ENCODE measurements at regions not wholly inside any gene's neighbourhood (a gene's known extent, or its start where the extent isn't known, plus 50 kb on each side); places are given as distances from the start of the nearest gene placed in this dataset.
A peak's percentile ranks its signal among the peaks of the same experiment; 100 is the strongest.
"Not testable (repeated sequence)": the region's sequence is repeated elsewhere in the genome, so short reads cannot be mapped to it uniquely, and the experiment has no call there.

DNA sequence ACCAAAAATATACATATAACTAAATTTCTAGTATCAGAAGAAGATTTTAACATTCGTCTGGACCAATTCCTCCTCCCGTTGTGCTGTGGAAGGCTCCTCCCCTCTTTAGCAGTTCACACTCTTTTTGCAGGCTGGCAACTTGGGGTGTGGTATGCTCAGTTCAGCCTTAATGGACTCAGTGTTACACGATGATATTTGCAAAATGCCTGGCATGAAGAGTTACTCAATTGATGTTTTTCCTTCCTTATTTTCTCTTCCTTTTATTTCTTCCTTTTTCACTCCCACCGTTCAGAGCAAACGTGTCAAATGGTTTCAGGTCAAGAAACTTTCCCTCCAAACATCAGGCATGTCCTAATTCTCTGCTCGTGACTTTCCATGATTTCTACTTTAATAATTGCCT lies 248.3 kb downstream of the PHF14 start:
- DNase-seq: no peak

DNA sequence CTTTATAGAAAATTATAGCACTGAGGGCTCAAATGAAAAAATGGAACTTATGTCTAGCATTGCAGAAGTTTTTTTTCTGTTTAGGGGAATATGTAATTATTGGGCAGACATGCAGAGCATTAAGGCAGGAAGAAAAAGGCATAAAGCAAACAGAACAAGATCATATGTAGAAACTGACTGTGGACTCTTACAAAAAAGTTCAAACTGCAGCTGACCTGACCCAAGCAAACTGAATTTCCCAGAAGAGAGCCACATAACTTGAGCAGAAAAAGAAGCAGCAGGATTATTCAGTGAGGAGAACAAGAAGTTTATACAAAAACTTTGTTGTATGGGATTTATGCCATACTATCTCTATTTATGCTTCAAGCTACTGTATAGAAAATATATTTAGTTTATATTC lies 250.9 kb downstream of the PHF14 start:
- DNase-seq: no peak

DNA sequence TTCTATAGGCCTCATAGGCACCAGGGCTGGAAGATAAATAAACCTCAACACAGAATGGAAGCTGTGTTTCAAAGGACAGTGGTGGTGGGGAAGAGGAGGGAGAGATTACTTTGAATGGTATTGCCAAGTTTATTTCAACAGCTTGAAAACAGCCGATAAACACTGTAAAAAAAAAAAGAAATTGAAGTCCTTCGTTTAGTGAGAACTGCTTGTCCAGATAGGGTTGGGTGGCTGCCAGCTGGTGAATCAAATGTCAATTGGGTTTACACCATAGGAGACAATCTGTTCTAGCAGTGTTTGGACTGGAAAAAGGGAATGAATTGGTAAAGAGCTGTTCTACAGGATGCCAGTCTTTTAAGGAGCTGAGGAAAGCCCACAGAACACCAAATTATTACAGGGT lies 254.8 kb downstream of the PHF14 start:
- DNase-seq: peak; percentile 16

DNA sequence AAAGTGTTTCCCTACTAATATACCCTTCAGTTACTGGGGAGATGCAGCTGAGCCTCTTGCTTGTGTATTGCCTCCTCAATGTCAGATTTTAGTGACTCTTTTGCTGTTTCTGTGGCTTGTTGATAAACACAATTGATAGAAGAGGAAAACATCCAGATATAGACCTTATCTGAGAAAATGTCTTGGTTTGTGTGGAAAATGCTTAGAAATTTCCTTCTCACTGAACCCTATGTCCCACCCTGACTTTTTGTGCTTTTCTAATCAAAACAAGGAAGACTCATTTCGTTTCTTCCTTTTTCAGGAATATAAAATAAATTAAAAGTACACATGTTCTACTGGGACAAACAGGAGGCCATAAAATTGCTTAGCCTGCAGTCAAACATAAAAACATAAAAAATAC lies 257.5 kb downstream of the PHF14 start:
- no peak for DNase-seq

DNA sequence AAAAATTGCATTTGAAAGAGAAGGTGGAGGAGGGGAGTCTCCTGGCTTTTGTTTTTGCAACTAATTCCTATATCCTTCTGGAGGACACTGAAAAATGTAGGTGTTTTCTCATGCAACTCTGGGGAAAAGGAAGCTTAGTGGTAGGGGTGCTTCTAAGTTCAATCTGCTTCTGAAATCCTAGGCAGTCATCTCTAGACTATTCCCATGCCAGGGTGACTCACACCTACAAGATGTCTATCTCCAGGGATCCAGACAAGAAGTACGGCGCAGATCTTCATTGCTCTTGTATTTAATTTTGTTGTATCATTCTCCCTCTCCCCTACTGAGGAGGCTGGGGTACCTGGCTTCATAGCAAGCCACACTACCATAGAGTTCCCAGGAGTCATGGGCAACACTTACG lies 258.8 kb downstream of the PHF14 start:
- peak; percentile 63 for DNase-seq

DNA sequence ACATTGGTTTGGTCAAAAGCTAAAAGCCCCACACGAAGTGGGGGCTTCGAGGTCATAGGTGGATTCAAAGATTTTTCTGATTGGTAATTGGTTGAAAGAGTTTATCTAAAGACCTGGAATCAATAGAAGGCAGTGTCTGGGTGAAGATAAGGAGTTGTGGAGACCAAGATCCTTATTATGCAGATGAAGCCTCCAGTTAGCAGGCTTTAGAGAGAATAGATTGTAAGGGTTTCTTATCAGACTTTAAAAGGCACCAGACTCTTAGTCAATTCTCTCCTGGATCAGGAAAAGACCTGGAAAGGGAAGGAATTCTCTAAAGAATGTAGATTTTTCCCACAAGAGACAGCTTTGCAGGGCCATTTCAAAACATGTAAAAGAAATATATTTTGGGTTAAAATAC lies 260.2 kb downstream of the PHF14 start:
- no peak for DNase-seq

DNA sequence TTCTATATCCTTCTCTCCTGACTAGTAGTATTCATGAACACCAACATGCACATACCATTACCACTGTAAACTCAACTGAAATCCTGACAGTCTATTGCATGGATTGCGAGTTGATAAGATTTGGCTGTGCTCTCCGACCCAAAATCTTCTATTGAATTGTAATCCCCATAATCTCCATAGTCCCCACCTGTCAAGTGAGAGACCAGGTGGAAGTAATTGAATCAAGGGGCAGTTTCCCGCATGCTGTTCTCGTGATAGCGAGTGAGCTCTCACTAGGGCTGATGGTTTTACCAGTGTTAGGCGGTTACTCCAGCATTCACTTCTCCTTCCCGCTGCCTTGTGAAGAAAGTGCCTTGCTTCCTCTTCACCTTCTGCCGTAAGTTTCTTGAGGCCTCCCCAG lies 261.8 kb downstream of the PHF14 start:
- DNase-seq: no peak

DNA sequence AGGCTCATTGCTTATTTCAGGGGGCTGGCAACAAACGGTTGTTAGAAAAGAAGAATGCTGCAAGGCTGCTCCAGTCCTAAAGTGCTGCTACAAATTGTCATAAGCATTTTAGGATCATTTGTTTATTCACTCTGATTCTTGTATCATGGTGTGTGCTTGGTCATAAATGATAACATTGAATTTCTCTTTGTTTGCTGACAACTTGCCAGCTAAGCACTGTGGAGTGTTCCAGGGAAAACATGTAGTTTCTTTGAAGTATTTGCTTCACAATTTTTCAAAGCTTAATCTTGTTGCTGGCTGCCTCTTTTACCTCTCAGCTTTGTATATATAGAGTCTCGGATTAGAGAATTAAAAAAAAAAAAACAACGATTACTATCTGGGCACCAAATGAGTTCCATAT lies 263.0 kb downstream of the PHF14 start:
- DNase-seq: no peak

DNA sequence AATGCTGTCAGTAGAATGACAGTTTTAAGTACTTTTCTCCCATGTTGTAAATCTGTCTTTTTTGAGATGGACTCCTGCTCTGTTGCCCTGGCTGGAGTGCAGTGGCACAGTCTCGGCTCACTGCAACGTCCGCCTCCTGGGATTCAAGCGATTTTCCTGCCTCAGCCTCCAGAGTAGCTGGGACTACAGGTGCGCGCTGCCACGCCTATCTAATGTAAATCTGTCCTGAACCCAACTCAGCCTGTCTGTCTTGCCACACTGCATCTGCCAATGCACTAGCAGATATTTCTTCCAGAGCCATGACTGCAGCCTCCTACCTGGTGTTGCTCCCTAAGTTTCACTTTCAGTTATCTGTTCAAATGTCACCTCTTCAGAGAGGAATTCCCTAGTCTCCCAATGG lies 264.1 kb downstream of the PHF14 start:
- DNase-seq: no peak

DNA sequence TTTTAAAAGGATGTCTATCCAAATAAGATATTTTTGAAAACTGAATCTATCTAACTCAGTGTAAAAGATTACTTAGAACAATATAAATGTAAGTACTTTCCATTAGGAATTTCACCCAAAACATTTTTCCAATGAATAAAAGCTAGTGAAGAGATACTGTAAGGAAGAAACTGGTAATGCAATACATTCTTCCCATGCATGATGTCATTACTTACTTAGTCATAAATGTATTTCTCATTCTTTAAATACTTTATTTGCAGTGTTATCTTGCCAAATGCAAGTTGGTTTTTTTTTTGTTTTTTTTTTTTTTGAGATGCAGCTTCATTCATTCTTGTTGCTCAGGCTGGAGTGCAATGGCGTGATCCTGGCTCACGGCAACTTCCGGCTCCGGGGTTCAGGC lies 265.6 kb downstream of the PHF14 start:
- DNase-seq: peak; percentile 82

DNA sequence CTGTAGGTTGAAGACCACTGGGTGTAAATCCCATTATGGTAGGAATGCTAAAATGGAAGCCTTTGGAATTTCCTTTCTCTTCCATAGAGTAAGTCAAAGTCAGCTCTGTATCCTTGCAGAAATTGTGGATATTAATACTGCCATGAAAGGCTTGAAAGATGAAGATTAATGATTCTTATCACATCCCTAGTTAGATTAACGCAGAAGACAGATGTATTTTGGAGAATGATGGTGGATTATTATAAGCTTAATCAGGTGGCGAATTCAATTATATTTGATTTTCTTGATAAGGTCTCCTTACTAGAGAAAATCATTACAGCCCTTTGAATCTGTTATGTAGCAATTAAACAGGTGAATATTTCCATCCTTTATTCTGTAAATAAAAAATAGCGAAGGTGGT lies 270.1 kb downstream of the PHF14 start:
- no peak for DNase-seq

DNA sequence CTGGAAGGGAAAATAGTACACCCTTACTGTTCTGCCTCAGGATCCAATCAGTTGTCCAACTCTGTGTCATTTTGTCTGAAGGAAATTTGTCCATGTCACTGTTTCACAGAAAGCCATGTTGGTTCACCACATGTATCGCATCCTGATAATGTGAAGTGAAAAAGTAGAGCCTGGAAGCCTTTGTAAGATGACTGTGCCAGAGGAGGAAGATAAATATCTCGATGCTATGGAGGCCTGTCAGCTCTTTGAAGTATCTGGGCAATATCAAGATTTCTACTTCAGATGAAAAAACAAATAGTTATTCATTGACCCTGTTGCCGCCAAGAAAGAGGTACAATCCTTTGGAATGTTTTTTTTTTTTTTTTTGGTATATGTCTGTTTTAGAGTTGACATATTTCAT lies 270.5 kb downstream of the PHF14 start:
- DNase-seq: no peak

DNA sequence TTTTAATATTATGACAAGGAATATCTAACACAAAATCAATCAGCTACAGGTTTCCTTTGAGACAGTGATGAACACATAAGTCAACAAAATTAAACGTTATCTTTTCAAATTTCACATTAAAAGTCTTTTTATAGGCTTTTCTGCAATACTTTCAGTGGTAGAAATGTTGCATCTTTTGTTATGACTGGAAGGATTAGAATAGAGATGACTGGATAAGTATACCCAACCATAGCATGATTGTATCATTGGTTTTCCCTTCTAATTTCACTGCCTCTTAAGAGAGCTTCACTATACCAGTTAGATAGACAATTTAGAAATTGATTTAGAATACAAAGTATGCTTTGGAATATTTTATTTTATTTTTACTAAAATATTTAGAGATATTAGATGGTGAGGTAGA lies 273.9 kb downstream of the PHF14 start:
- no peak for DNase-seq

DNA sequence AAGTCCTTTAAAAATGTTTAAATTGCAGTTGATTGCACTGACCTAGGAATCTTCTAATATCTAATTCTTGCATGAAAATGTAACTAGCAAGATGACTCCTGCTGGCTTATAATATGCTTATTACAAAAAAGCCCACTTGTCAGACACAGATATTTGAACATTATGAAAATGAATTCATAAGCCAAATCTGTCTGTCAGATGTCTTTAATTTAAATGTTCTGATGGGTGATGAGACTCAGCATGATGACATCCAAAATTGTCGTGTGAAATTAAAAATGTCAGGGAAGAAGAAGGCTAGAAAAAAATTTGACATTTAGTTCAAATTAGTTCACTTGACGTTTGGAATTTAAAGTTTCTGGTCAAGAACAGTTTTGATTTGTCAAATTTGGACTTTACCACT lies 277.8 kb downstream of the PHF14 start:
- DNase-seq: no peak

DNA sequence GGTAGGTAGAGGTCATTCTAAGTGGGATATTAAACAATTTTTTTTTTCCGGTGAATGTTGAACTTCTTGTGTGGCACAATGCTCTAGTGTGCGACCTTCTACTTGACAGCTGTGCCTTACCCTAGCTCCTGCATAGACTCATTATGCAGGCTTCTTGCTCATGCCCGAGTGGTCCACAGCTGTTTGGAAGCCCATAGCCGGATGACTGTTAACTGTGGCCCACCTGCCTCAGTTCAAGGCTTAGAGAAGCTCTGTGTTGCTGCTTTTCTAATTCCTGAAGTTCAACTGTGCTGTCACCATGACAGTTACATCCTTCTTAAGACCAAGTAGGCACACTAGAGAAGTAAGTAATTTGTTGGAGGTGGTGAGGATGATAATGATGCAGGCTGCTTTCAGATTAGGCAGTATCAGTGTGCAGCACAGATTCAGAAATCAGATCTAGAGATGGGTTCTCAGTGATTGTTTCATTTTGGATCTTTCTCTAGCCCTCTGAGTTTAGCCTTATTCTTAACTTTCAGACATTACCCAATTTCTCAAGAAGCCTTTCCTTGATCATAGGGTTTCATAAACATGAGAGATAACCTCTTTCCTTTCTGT lies 278.4 kb downstream of the PHF14 start:
- DNase-seq: no peak

DNA sequence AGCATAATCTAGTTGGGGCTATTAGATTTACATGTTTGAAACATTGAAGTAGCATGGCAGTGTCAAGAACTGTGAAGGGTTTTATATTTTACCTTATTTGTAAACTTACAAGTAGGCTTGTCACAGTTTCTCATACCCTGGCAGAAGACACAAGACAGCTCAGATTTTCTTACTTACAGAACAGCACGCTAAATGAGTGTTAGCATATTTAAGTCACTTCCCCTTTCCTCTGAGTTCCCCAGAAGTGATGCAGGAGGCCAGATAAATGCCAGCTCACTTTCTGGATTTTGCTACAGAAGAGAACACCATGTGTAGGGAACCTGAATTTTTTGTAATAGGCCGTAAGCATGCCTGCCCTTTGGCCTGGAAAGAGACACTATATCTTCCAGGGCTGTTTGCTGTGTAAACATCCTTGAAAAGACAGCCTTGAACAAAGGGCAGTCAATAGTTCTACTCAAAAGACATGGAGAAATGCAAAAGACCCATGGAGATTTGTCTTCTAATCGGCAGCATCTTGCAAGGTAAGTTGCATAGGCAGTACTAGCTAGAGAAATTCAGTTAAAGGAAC lies 279.1 kb downstream of the PHF14 start:
- DNase-seq: peak; percentile 11

DNA sequence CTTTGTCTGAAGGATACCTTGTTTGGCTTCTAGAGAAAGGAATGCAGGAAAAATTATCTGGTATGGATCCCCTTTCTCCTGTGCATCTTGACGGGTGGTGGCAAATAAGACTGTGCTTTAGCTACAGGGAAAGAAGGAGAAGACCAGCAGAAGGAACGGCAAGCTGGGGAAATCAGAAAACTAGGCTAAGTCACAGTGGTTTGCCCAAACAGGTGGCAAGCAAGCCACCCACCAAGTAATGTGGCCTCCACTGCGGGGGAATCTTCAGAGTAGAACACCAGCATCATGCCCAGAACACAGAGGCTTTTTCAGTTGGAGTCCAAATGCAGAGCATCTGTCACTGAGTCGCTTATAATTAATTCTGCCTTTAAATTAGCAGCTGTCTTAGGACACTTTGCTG lies 282.8 kb downstream of the PHF14 start:
- no peak for DNase-seq

DNA sequence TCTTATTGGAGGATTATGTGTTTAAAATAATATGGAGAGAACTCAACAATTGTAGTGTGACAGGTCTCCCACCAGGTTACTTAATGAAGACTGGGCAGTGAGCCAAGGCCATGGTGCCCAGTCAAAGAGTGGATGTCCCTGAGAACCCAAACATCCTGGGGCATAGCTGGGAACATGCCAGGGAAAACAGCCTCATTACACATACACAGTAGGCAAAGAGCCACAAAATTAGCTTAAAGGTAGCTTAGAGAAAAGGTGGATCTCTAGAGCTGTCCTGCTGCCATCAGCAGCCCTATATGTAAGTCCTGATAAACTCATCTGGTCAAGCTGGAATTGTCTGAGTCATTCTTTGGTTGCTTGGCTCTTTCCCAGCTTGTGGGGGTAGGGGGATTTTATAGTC lies 287.8 kb downstream of the PHF14 start:
- DNase-seq: peak; percentile 39

DNA sequence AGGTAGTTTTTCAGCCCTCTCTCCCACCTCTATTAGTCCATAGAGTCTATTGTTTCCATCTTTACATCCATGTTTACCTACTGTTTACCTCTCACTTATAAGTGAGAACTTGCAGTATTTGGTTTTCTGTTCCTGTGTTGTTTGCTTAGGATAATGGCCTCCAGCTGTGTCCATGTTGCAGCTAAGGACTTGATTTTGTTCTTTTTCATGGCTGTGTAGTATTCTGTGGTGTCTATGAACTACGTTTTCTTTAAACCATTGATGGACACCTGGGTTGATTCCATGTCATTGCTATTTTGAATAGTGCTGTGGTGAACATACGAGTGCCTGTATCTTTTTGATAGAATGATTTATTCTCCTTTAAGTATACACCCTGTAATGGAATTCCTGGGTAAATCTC lies 292.4 kb downstream of the PHF14 start:
- no peak for DNase-seq

DNA sequence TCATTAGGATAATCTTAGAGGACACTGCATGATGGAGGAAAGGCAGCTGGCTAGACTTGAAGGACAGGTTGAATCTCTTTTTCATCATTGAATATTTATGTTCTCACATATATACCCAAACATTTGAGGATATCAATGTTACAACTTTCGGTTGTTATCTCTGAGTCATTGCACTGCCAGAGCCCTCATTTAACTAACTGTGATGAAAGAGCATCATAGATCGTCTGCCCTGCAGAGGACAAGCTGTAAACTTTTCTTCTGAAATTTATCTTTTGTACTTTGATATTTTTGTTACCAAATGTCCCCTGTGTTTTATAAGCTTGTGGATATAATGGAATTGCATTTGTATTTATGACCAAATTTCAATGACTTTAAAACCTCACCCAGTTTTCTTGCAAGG lies 298.7 kb downstream of the PHF14 start:
- no peak for DNase-seq

DNA sequence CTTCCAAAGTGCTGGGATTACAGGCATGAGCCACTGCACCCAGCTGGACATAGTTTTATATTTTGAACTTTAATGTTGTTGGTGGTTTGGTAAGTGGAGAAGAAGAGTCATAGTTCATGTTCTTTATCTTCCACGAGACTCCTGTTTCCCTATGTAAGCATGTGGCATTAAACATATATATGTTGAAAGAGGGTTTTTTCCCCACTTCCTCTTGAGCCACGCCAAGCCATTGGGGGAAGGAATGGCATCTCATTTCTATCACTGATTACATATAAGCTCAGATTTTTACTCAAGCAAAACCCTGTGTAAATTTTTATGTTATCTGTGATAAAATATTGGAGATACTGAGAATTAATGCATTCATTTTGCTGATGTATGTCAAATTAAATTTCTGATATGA lies 300.4 kb downstream of the PHF14 start:
- DNase-seq: no peak

DNA sequence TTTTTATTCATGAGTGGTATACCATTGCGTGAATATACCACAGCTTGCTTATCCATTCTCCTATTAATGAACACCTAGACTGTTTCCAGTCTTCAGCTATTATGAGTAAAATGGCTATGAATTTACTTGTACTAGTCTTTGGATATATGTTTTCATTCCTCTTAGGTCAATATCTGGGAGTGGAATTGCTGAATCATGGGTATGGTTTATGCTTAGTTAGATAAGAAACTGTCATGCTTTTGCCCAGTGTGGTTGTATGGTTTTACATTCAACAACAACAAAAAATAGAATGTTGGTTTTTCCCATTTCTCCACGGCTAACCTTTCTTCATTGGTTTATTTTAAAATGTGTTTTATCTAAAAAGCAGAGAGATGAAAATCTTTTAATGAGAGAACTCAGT lies 308.3 kb downstream of the PHF14 start:
- DNase-seq: peak; percentile 5

DNA sequence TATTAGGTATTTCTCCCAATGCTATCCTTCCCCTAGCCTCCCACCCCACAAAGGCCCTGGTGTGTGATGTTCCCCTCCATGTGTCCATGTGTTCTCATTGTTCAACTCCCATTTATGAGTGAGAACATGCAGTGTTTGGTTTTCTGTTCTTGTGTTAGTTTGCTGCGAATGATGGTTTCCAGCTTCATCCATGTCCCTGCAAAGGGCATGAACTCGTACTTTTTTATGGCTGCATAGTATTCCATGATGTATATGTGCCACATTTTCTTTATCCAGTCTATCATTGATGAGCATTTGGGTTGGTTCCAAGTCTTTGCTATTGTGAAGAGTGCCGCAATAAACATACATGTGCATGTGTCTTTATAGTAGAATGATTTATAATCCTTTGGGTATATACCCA lies 309.9 kb downstream of the PHF14 start:
- DNase-seq: not testable (repeated sequence)

DNA sequence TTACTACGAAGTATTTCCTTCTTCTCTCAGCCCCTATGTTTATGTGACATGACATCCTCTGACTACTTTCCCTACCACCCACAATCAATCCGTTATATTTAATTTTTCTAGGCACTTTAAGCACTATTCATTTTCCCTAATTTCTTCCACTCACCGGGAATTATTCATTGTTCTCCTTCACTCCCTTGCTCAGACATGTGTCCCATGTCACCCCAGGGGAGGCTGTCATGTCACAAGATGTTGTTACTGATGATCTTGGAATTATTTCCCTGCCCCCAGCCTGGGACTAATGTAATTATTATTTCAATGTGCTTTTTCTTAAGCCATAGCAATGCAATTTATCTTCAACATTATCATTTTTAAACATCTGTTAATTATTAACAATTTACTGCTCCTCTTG lies 317.2 kb downstream of the PHF14 start:
- DNase-seq: no peak

DNA sequence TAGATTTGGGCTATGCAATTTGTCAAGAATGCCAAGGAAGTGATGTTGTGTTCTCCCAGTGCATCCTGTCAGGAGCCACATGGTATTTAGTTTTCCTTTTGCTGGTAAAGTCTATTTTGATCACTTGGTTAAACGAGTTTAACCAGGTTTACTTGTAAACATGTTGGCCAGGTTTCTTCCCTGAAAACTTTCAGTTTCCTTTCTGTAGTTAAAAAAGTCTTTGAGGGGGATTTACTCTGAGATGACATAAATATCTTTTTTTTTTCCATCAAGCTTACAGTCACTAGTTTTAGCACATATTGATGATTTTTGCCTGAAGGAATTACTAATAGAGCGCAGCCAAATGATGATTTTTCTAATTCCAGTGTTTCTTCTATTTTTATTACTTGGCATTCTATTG lies 320.5 kb downstream of the PHF14 start:
- no peak for DNase-seq

Data from fibroblast of skin of back (primary cell).